HG02943 (cell line): ENCODE measurements at regions not wholly inside any gene's neighbourhood (a gene's known extent, or its start where the extent isn't known, plus 50 kb on each side); places are given as distances from the start of the nearest gene placed in this dataset.
"Not testable (repeated sequence)": the region's sequence is repeated elsewhere in the genome, so short reads cannot be mapped to it uniquely, and the experiment has no call there.

Experiments used
- ATAC-seq: cut with Tn5 transposase; IDR thresholded peaks from one replicate; pipeline ENCODE4 v1.9.1; 2021; ENCODE audit warnings: mild to moderate bottlenecking, low read depth, moderate library complexity; ENCODE audit not compliant: unreplicated experiment

DNA sequence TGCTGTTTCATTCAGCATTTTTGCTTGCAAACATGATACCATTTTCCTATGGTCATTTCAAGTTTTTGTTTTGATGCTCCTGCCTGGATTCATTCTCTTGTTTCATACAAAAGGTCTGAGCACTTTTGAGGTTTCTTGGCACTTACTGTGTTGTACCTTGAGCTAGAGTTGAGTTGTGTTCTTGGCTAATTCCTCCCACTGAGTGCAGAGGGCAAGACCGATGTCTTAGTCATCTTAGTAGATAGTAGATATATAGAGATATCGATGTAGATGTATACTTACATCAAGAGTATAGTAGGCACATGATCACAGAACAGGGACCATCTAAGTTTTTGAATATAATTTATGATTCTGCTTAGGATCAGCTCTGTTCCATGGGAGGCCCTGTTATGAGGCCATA lies 366.6 kb downstream of the OSTF1 start:
- ATAC-seq, result no peak

DNA sequence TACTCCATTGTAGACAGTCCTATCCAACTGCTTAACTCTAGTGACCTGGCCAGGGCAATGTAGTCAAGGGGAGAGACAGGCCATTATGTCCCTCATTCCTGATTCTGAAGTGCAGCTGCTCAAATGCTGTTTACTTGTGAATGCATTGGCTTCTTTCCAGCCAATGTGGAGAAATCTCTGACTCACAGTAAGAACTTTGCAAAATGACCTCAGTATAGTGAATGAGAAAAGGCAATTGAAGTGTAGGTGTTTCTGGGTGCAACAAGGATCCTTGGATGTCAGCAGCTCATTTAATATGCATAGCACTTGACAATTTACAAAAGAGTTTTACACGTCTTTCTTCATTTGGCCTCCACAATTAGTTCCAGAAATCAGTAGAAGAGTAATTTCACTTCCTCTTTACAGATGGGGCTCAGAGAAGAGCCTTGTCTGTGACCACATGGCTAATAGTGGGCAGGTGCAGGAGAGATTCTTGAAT lies 367.2 kb downstream of the OSTF1 start:
- peak; percentile 94 for ATAC-seq

- no peak for ATAC-seq
These were observed 368.4 kb downstream of the OSTF1 start for GRCh38 chr9:75456698-75457097.

GRCh38 chr9:75457474-75458011 lies 369.2 kb downstream of the OSTF1 start:
- no peak for ATAC-seq

DNA sequence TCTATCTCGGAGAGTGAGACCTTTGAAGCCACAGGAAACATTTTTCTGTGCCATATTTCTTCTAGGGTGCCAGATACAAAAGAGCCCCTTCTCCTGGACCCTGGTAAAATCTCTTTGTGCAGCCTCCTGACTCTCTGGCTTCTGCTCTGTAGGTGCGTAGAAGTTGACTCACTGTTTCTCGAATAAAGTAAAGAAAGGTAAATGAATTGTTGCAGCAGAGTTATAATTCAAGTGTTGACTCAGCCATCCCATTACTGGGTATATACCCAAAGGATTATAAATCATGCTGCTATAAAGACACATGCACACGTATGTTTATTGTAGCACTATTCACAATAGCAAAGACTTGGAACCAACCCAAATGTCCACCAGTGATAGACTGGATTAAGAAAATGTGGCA lies 371.0 kb downstream of the OSTF1 start:
- not testable (repeated sequence) for ATAC-seq

GRCh38 chr9:75461183-75461582 lies 372.9 kb downstream of the OSTF1 start:
- no peak for ATAC-seq

- no peak for ATAC-seq
These were observed 374.6 kb downstream of the OSTF1 start for GRCh38 chr9:75462866-75463265.

DNA sequence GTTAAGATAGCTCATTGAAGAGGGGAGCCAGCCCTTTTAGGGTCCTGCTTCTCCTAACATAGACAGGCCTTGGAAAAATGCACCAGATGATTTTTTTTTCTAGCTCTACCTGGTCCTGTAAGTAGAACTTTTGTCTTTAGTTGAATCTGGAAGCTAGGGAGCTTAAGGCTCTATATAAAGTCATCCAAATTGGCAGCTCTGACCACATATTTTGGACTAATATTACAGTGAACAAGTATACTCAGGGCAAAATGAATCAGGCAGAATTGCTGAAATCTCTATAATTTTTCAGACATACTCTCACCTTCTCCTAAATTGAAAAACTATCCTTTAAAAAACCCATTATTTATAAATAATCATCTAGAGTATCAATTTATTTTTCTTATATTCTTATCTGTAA lies 375.6 kb downstream of the OSTF1 start:
- no peak for ATAC-seq

DNA sequence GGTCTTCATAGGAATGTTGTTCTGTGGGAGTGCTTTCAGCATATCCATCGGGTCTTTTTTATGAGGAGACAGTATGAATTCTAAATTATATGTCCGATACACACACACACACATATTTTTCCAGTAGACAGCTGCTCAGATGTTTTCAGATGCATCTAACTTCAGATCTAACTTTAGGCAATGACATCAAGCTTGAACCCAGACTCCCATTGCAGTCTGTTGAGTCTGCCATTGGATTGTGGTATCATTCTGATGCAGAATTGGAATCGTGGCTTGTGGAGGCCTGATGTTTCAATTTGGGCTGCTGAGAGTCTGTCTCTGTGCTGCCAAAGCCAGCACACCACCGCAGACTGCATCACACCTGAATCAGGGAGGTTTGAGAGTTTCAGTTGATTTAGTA lies 376.4 kb downstream of the OSTF1 start:
- no peak for ATAC-seq

GRCh38 chr9:75467142-75467541 lies 378.8 kb downstream of the OSTF1 start:
- no peak for ATAC-seq

GRCh38 chr9:75471549-75472114 lies 383.3 kb downstream of the OSTF1 start:
- no peak for ATAC-seq

DNA sequence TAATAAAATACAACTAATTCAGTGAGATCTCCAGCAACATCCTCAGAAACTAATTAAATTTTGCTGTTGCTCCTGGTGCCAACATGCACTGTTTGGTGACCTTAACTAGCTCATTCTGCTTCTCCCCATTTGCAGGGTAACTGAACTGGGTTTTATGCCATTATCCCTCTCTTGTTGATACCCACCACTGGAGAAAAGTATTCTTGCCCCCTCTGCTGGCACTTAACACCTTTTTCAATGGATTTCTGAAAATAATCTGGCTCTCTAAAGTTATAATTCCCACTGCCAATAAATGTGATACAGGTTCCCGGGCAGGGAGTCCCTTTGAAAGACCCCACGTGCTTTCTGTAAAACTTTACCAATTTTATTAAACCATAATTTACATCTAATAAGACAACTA lies 394.3 kb downstream of the OSTF1 start:
- ATAC-seq, result no peak

GRCh38 chr9:75483636-75484035 lies 395.3 kb downstream of the OSTF1 start:
- ATAC-seq, result no peak

DNA sequence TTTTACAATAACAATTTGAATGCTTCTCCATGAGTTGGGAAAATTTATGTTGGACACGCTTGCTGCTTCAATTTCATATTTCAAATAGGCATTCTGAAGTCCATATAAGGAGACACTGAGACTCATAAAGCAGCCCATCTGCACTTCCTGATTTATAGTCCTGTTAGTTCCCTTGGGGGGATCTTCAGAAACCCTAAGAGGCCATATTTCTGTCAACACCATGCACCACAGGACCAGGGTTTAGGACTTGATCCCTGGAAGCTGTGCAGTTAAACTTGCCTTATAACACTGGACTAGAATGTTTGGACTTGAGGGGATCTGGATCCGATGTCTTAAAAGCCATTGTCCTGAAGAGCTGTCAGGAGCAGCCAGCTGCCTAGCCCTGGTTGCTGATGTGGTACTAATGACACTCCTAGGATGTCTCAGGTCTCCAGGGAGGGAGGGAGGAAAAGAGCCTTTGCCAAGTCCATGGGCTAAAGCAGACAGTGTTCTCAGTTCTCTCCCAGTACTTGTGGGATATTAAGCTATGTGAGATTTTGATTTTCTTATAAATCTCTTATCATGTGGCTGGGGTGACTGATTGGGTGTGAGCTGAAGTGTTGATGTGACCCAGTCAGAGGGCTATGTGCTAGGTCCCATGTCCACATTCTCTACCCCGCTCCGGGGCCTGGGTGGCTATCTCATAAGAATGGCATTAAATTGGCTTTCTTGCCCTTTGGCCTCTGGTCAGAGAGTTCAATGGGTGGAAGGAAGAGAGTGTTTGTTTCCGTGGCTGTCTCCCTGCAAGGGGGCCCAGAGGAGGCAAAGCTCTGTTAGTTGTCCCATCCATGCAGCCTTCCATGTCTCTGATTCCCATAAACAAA lies 399.8 kb downstream of the OSTF1 start:
- ATAC-seq, result no peak

DNA sequence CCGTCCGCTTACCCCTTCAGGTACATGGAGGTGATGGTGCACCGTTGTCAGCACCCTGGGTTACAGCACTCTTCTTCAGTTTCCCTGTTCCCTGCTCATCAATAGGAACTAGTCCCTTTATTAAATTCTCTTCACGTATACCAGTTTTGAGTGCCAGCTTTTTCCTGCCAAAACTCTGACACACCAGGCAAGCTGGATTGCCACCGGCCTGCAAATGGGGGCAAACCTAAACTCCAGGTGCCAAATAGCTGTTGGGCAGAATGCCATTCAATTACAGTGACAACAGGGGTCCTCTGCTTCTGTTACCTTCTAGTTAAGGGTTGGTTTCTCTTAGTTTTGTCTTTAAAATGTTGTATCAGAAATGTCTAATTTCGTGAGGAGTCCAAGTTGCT lies 400.4 kb downstream of the OSTF1 start:
- no peak for ATAC-seq

DNA sequence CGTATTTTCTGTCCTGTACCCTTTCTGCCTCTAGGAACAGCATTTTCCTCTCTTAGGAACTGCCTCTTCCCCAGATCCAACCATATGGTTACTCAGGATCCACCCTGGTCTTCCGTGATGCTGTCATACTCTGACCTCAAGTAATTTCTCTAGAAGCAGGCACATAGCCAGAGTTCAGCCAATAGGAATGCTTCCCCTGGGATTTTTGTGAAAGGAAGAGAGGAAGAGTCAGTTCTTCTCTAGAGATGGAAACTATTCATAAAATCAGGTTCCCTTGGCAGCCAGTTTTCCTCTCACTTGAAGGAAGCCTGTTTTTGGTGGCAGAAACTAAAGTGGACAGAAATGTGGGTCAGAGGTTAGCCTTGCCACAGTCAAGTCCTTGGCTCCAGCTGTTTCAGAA lies 400.1 kb upstream of the PCSK5 start:
- ATAC-seq, result no peak

GRCh38 chr9:75491533-75491932 lies 398.9 kb upstream of the PCSK5 start:
- ATAC-seq, result no peak

GRCh38 chr9:75499812-75500211 lies 390.7 kb upstream of the PCSK5 start:
- no peak for ATAC-seq

- no peak for ATAC-seq
These were observed 390.0 kb upstream of the PCSK5 start for GRCh38 chr9:75500479-75500878.

GRCh38 chr9:75500940-75501339 lies 389.5 kb upstream of the PCSK5 start:
- not testable (repeated sequence) for ATAC-seq

DNA sequence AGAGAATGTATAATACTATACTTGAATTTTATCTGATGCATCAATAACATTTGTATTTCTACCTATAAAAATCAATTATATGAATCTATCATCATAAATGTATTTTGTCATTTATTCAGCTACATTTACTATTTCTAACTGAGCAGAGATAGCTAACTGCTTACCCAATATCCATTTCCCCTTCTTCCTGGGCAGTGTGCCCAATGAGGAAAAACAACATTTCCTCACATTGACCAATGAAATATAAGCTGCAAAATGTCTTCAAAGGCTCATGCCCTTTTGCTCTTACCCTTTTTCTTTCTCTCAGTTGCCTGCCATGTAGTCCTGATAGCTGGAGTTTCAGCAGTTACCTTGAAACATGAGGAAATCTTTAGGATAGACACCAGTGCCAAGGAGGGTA lies 385.8 kb upstream of the PCSK5 start:
- no peak for ATAC-seq

DNA sequence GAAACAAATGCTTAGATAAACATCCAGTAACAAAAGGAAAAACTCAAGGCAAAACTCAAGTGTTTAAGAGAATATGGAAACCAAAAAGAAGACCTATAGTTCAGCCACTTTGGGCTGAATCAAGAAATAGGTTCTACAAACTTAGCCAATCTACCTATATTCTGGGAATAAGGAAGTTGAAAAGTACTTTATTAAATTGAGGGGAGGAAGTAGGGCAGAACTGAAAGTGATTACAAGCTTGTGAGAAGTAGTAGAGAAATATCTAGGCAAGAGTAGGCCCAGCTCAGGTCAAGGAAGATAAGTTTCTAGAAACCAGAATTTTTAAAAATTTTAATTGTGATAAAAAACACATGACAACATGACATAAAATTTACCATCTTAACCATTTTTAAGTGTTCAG lies 384.8 kb upstream of the PCSK5 start:
- no peak for ATAC-seq
